ENCODE measurements at regions not wholly inside any gene's neighbourhood (a gene's known extent, or its start where the extent isn't known, plus 50 kb on each side); places are given as distances from the start of the nearest gene placed in this dataset.

- Histone ChIP-seq H3K27me3 (ENCODE audit: insufficient read depth, low read length, poor library complexity) (no peaks in the 10 kb centered on the region), H2BK5ac (ENCODE audit: low read length) (no peak overlapping the region), H3K56ac (ENCODE audit: low read length) (no peak overlapping the region), H3K27ac (ENCODE audit: low read depth, low read length) (no peak overlapping the region), H3K9ac (ENCODE audit: low read length) (no peak overlapping the region), H3K18ac (ENCODE audit: low read length) (no peak overlapping the region), H3K4ac (ENCODE audit: low read depth, low read length) (no peak overlapping the region), H3K4me1 (ENCODE audit: control insufficient read depth, low read depth, low read length) (no peaks in the 10 kb centered on the region), H2BK15ac (replicated peaks; ENCODE audit: low read depth) (no peak overlapping the region), H3K4me2 (ENCODE audit: low read length) (no peak overlapping the region), H3K4me3 (ENCODE audit: low read length) (no peak overlapping the region), H4K5ac (ENCODE audit: low read length) (no peak overlapping the region), H2BK120ac (ENCODE audit: low read depth, low read length) (no peak overlapping the region), H2AK5ac (ENCODE audit: low read length) (no peak overlapping the region), H3K79me1 (ENCODE audit: low read length) (no peaks in the 10 kb centered on the region), H4K8ac (ENCODE audit: low read depth, low read length) (no peak overlapping the region), H3K36me3 (ENCODE audit: control insufficient read depth, insufficient read depth, low read length) (no peaks in the 10 kb centered on the region), H3K23ac (ENCODE audit: low read length) (no peak overlapping the region), H3K79me2 (ENCODE audit: control insufficient read depth, insufficient read depth, low read length) (no peaks in the 10 kb centered on the region)
- no CpG with 5 or more reads among the region's 4 CpGs for WGBS (ENCODE audit: extremely low coverage, insufficient coverage, low lambda C conversion rate)
- DNase-seq = no peak
Measured at GRCh38 chr7:36777855-36778254, 53.6 kb upstream of the AOAH start.

- Histone ChIP-seq H4K5ac (ENCODE audit: low read length) (no peak overlapping the region), H3K36me3 (ENCODE audit: control insufficient read depth, insufficient read depth, low read length) (no peaks in the 10 kb centered on the region), H2BK15ac (replicated peaks; ENCODE audit: low read depth) (no peak overlapping the region), H3K79me2 (ENCODE audit: control insufficient read depth, insufficient read depth, low read length) (no peaks in the 10 kb centered on the region), H3K4me2 (ENCODE audit: low read length) (no peak overlapping the region), H3K4ac (ENCODE audit: low read depth, low read length) (no peak overlapping the region), H3K23ac (ENCODE audit: low read length) (no peak overlapping the region), H3K4me1 (ENCODE audit: control insufficient read depth, low read depth, low read length) (no peaks in the 10 kb centered on the region), H3K56ac (ENCODE audit: low read length) (no peak overlapping the region), H3K18ac (ENCODE audit: low read length) (no peak overlapping the region), H4K8ac (ENCODE audit: low read depth, low read length) (no peak overlapping the region), H3K4me3 (ENCODE audit: low read length) (no peak overlapping the region), H2BK120ac (ENCODE audit: low read depth, low read length) (no peak overlapping the region), H3K27ac (ENCODE audit: low read depth, low read length) (no peak overlapping the region), H2BK5ac (ENCODE audit: low read length) (no peak overlapping the region), H3K9ac (ENCODE audit: low read length) (no peak overlapping the region), H2AK5ac (ENCODE audit: low read length) (no peak overlapping the region), H3K79me1 (ENCODE audit: low read length) (no peaks in the 10 kb centered on the region), H3K27me3 (ENCODE audit: insufficient read depth, low read length, poor library complexity) (no peaks in the 10 kb centered on the region)
- DNase-seq = no peak
- no CpG with 5 or more reads among the region's 7 CpGs for WGBS (ENCODE audit: extremely low coverage, insufficient coverage, low lambda C conversion rate)
Measured at GRCh38 chr7:36777062-36777461, 52.8 kb upstream of the AOAH start.

DNA sequence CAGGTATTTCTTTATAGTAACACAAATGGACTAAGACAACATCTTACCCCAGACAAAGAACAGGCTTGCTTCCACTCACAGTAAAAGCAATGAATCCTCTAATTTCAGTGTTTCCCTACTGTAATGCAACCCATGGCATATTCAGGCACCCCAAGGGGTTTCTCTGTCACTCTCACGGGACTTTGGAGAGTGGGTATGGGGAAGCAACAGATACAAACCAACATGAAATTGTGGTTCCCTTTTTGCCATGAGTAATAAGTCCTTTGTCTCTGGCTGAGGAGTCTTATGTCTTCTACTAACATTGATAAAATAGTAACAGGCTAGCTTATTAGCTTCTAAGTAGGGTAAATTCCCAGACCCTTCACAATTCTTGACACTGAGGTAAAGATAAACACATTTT is 51.4 kb upstream of the AOAH start:
- Histone ChIP-seq H3K23ac (ENCODE audit: low read length) (no peak overlapping the region), H3K4me2 (ENCODE audit: low read length) (no peak overlapping the region), H3K4me3 (ENCODE audit: low read length) (no peak overlapping the region), H3K9ac (ENCODE audit: low read length) (no peak overlapping the region), H2BK15ac (replicated peaks; ENCODE audit: low read depth) (no peak overlapping the region), H3K36me3 (ENCODE audit: control insufficient read depth, insufficient read depth, low read length) (no peaks in the 10 kb centered on the region), H3K27me3 (ENCODE audit: insufficient read depth, low read length, poor library complexity) (no peaks in the 10 kb centered on the region), H3K79me1 (ENCODE audit: low read length) (no peaks in the 10 kb centered on the region), H3K4ac (ENCODE audit: low read depth, low read length) (no peak overlapping the region), H4K5ac (ENCODE audit: low read length) (no peak overlapping the region), H2BK5ac (ENCODE audit: low read length) (no peak overlapping the region), H4K8ac (ENCODE audit: low read depth, low read length) (no peak overlapping the region), H3K56ac (ENCODE audit: low read length) (no peak overlapping the region), H2AK5ac (ENCODE audit: low read length) (no peak overlapping the region), H3K79me2 (ENCODE audit: control insufficient read depth, insufficient read depth, low read length) (no peaks in the 10 kb centered on the region), H3K4me1 (ENCODE audit: control insufficient read depth, low read depth, low read length) (no peaks in the 10 kb centered on the region), H3K27ac (ENCODE audit: low read depth, low read length) (no peak overlapping the region), H3K18ac (ENCODE audit: low read length) (no peak overlapping the region), H2BK120ac (ENCODE audit: low read depth, low read length) (no peak overlapping the region)
- no peak for DNase-seq
- no CpG with 5 or more reads among the region's 1 CpG for WGBS (ENCODE audit: extremely low coverage, insufficient coverage, low lambda C conversion rate)

DNA sequence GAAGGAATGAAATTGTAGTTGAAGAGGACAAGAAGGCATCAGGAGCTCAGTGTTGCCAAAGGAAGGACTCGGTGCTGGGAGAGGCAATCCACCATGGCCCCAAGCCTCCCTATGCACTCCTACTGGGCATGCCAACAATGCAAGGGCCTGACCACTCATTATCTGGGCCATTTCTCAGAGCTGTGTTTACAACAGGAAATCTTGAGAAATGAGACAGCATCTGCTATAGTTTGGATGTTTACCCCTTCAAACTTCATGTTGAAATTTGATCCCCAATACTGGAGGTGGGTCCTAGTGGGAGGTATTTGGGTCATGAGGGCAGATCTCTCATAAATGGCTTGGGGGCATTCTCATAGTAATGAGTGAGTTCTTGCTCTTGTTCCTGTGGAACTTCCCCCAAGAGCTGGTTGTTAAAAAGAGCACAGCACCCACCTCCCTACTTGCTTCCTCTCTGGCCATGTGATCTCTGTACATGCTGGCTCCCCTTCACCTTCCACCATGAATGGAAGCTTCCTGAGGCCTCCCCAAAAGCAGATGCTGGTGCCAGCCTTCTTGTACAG is 50.8 kb upstream of the AOAH start:
- Histone ChIP-seq H3K18ac (ENCODE audit: low read length) (no peak overlapping the region), H3K79me2 (ENCODE audit: control insufficient read depth, insufficient read depth, low read length) (no peaks in the 10 kb centered on the region), H2AK5ac (ENCODE audit: low read length) (no peak overlapping the region), H3K23ac (ENCODE audit: low read length) (no peak overlapping the region), H3K4ac (ENCODE audit: low read depth, low read length) (no peak overlapping the region), H3K4me2 (ENCODE audit: low read length) (no peak overlapping the region), H2BK120ac (ENCODE audit: low read depth, low read length) (no peak overlapping the region), H3K4me3 (ENCODE audit: low read length) (no peak overlapping the region), H3K27me3 (ENCODE audit: insufficient read depth, low read length, poor library complexity) (no peaks in the 10 kb centered on the region), H3K4me1 (ENCODE audit: control insufficient read depth, low read depth, low read length) (no peaks in the 10 kb centered on the region), H3K56ac (ENCODE audit: low read length) (no peak overlapping the region), H2BK15ac (replicated peaks; ENCODE audit: low read depth) (no peak overlapping the region), H4K5ac (ENCODE audit: low read length) (no peak overlapping the region), H4K8ac (ENCODE audit: low read depth, low read length) (no peak overlapping the region), H2BK5ac (ENCODE audit: low read length) (no peak overlapping the region), H3K36me3 (ENCODE audit: control insufficient read depth, insufficient read depth, low read length) (no peaks in the 10 kb centered on the region), H3K9ac (ENCODE audit: low read length) (no peak overlapping the region), H3K27ac (ENCODE audit: low read depth, low read length) (no peak overlapping the region), H3K79me1 (ENCODE audit: low read length) (no peaks in the 10 kb centered on the region)
- DNase-seq = no peak
- WGBS (ENCODE audit: extremely low coverage, insufficient coverage, low lambda C conversion rate) = no CpG with 5 or more reads among the region's 1 CpG

Data from mesendoderm (in vitro differentiated cells).